Fibroblast of lung (primary cell): ENCODE measurements at regions not wholly inside any gene's neighbourhood (a gene's known extent, or its start where the extent isn't known, plus 50 kb on each side); places are given as distances from the start of the nearest gene placed in this dataset.

Source experiments
- DNase-seq, 2 donors: peaks; one replicate each; pipeline versions ENCODE4 v3.0.0 to v3.0.0-alpha.2; 2010; ENCODE audit warnings: low read depth in 2 of 2
- H2AFZ ChIP-seq: 2 replicates; pipeline ENCODE4 v1.5.1; 2012; ENCODE audit warnings: low read length, control low read depth, inconsistent platforms
- H3K27ac ChIP-seq: 2 replicates; pipeline ENCODE4 v1.5.1; 2011; ENCODE audit warnings: low read length, control low read depth; ENCODE audit not compliant: insufficient read depth
- H3K27me3 ChIP-seq: 2 replicates; pipeline ENCODE4 v1.5.1; 2011; ENCODE audit warnings: mild to moderate bottlenecking, low read length; ENCODE audit not compliant: control insufficient read depth, insufficient read depth
- H3K36me3 ChIP-seq: 2 replicates; pipeline ENCODE4 v1.5.1; 2011; ENCODE audit warnings: low read length; ENCODE audit not compliant: control insufficient read depth, insufficient read depth
- H3K4me1 ChIP-seq: 2 replicates; pipeline ENCODE4 v1.5.1; 2011; ENCODE audit warnings: low read length; ENCODE audit not compliant: control insufficient read depth, insufficient read depth; ENCODE audit errors: extremely low read depth
- H3K4me2 ChIP-seq: 2 replicates; pipeline ENCODE4 v1.5.1; 2011; ENCODE audit warnings: low read length, control low read depth; ENCODE audit not compliant: insufficient read depth; ENCODE audit errors: extremely low read depth
- H3K4me3 ChIP-seq, 4 experiments: fragments of 200-600 bp in 1 of 4; sonication (generic) in 1 of 4; replicated peaks in 1 of 4; 2 replicates each; pipeline ENCODE4 v1.5.1; 2011 to 2016; ENCODE audit warnings: low read length in 4 of 4, low read depth in 3 of 4, mild to moderate bottlenecking in 3 of 4, control low read depth in 2 of 4, inconsistent platforms in 1 of 4, mixed read lengths in 1 of 4; ENCODE audit not compliant: insufficient read depth in 1 of 4; ENCODE audit errors: control extremely low read depth in 1 of 4
- H3K79me2 ChIP-seq: 2 replicates; pipeline ENCODE4 v1.5.1; 2012; ENCODE audit warnings: mild to moderate bottlenecking, low read length, inconsistent platforms; ENCODE audit not compliant: control insufficient read depth, insufficient read depth
- H3K9ac ChIP-seq: 2 replicates; pipeline ENCODE4 v1.5.1; 2011; ENCODE audit warnings: mild to moderate bottlenecking, low read length, control low read depth; ENCODE audit not compliant: insufficient read depth
- H3K9me3 ChIP-seq: 2 replicates; pipeline ENCODE4 v1.5.1; 2012; ENCODE audit warnings: low read depth, low read length; ENCODE audit not compliant: control insufficient read depth, insufficient read depth
- H4K20me1 ChIP-seq: 2 replicates; pipeline ENCODE4 v1.5.1; 2011; ENCODE audit warnings: low read length; ENCODE audit not compliant: control insufficient read depth, insufficient read depth; ENCODE audit errors: extremely low read depth
- EZH2 ChIP-seq: IDR thresholded peaks from 2 replicates; pipeline ENCODE4 v1.5.1; 2012; ENCODE audit warnings: low read length, control low read depth, mild to moderate bottlenecking; ENCODE audit errors: missing control alignments
- TF ChIP-seq, protein P1 (sequence below), 2 donors: IDR thresholded peaks in 1 of 2; conservative IDR thresholded peaks in 1 of 2; 1 replicate in 1 of 2; 2 replicates in 1 of 2; pipeline ENCODE4 v1.5.1; 2011 to 2012; ENCODE audit warnings: low read length in 2 of 2, control low read depth in 1 of 2, inconsistent platforms in 1 of 2, low read depth in 1 of 2, mild to moderate bottlenecking in 1 of 2

DNA sequence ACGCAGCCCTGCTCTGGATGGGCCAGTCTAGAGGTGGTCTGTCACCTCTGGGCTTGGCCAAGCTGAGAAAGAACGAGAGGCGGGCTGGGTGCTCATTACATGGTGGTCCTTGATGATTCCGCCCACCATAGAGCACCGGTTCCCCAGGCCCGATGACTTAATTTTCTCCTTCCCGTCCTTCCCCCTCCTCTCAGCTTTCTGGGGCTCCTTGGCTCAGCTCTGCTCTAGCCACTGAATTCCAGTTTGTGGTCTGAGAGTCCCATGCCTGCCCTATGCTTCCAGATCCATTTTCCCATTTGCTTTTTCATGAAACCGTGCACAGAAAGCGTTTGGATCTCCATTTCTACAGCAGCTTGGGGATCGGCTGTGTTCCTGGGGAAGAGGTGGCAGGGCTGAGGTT lies 318.5 kb upstream of the C1orf174 start:
- H2AFZ ChIP-seq, result no peak overlapping the region
- H3K4me3 ChIP-seq, result no peak overlapping the region
- H3K27ac ChIP-seq, result no peak overlapping the region
- H3K9ac ChIP-seq, result no peak overlapping the region
- H3K27me3 ChIP-seq, result no peaks in the 10 kb centered on the region
- H3K4me2 ChIP-seq, result no peak overlapping the region
- H4K20me1 ChIP-seq, result no peaks in the 10 kb centered on the region
- H3K4me1 ChIP-seq, result no peaks in the 10 kb centered on the region
- TF ChIP-seq, protein P1, sequence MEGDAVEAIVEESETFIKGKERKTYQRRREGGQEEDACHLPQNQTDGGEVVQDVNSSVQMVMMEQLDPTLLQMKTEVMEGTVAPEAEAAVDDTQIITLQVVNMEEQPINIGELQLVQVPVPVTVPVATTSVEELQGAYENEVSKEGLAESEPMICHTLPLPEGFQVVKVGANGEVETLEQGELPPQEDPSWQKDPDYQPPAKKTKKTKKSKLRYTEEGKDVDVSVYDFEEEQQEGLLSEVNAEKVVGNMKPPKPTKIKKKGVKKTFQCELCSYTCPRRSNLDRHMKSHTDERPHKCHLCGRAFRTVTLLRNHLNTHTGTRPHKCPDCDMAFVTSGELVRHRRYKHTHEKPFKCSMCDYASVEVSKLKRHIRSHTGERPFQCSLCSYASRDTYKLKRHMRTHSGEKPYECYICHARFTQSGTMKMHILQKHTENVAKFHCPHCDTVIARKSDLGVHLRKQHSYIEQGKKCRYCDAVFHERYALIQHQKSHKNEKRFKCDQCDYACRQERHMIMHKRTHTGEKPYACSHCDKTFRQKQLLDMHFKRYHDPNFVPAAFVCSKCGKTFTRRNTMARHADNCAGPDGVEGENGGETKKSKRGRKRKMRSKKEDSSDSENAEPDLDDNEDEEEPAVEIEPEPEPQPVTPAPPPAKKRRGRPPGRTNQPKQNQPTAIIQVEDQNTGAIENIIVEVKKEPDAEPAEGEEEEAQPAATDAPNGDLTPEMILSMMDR (conservative IDR thresholded peaks at IDR 0.05 in 1 of 2, IDR thresholded peaks at IDR 0.05 in 1 of 2; ENCODE audit: low read depth in 1 of 2, low read length in 2 of 2), result no peak
- TF ChIP-seq EZH2, result no peak
- H3K9me3 ChIP-seq, result no peaks in the 10 kb centered on the region
- no peaks in the 10 kb centered on the region for H3K79me2 ChIP-seq
- no peaks in the 10 kb centered on the region for H3K36me3 ChIP-seq
- no peak for DNase-seq

DNA sequence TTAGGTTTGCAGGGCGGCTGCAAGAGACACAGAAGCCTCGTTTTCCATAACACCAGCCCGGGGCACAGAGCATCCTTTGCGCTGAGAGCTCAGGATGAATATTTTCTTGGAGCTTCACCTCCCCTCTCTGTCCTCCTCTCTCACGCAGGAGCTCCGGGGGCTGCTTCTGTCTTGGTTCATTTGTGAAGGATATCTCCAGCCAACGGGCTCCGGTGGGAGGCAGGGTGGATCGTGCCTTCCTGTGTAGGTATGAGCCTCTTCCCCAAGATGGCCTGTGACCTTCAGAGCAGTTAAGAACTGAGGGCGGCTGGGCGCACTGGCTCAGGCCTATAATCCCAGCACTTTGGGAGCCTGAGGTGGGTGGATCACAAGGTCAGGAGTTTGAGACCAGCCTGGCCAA lies 319.0 kb upstream of the C1orf174 start:
- no peak overlapping the region for H3K27ac ChIP-seq
- no peaks in the 10 kb centered on the region for H3K27me3 ChIP-seq
- H3K79me2 ChIP-seq, result no peaks in the 10 kb centered on the region
- no peaks in the 10 kb centered on the region for H3K36me3 ChIP-seq
- no peaks in the 10 kb centered on the region for H3K4me1 ChIP-seq
- no peak for TF ChIP-seq EZH2
- TF ChIP-seq, protein P1 (conservative IDR thresholded peaks at IDR 0.05 in 1 of 2, IDR thresholded peaks at IDR 0.05 in 1 of 2; ENCODE audit: low read depth in 1 of 2, low read length in 2 of 2), result no peak
- no peak overlapping the region for H3K9ac ChIP-seq
- no peaks in the 10 kb centered on the region for H3K9me3 ChIP-seq
- H4K20me1 ChIP-seq, result no peaks in the 10 kb centered on the region
- H2AFZ ChIP-seq, result no peak overlapping the region
- no peak overlapping the region for H3K4me2 ChIP-seq
- no peak overlapping the region for H3K4me3 ChIP-seq
- DNase-seq, result no peak

DNA sequence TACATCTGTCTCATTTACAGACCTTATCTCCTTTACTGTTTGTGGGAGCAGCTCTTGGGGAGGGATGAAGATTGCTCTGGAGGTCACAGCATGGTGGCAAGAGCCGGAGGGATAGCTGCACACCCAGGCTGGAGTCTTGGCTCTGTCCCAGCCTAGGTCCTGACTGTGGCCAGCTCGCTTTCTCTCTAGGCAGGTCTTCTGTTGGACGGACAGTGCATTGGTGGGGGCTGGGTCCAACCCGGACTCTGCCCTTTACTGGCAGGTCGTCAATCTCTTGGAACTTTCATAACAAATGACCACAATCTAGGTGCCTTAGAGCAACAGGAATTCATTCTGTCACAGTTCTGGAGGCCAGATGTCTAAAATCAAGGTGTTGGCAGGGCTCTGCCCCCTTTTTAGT lies 319.8 kb upstream of the C1orf174 start:
- Histone ChIP-seq H3K4me2 (no peak overlapping the region), H3K36me3 (no peaks in the 10 kb centered on the region), H4K20me1 (no peaks in the 10 kb centered on the region), H3K79me2 (no peaks in the 10 kb centered on the region), H3K27me3 (no peaks in the 10 kb centered on the region), H2AFZ (no peak overlapping the region), H3K4me3 (no peak overlapping the region), H3K9ac (no peak overlapping the region), H3K9me3 (no peaks in the 10 kb centered on the region), H3K27ac (no peak overlapping the region), H3K4me1 (no peaks in the 10 kb centered on the region)
- TF ChIP-seq, protein P1 (conservative IDR thresholded peaks at IDR 0.05 in 1 of 2, IDR thresholded peaks at IDR 0.05 in 1 of 2; ENCODE audit: low read depth in 1 of 2, low read length in 2 of 2), result no peak
- TF ChIP-seq EZH2, result no peak
- DNase-seq, result no peak
